Right lobe of liver (tissue), 6 donors: ENCODE measurements at regions not wholly inside any gene's neighbourhood (a gene's known extent, or its start where the extent isn't known, plus 50 kb on each side); places are given as distances from the start of the nearest gene placed in this dataset.

ENCODE experiments used
- ATAC-seq, 4 donors: fragments of 200-7000 bp; cut with Tn5 transposase; one replicate each; pipeline ENCODE4 v1.9.1; 2020; ENCODE audit warnings: mild to moderate bottlenecking in 4 of 4, moderate library complexity in 4 of 4
- DNase-seq, 3 donors: peaks; one replicate each; pipeline ENCODE4 v3.0.0-alpha.2; 2020
- H3K27ac ChIP-seq, 3 donors: fragments of 200-600 bp; one replicate each; pipeline ENCODE4 v1.8.0; 2022
- H3K27me3 ChIP-seq, 2 donors: fragments of 200-600 bp; one replicate each; pipeline ENCODE4 v1.8.0; 2022
- H3K36me3 ChIP-seq, 4 donors: fragments of 200-600 bp; sonication (generic) in 1 of 4; one replicate each; pipeline versions ENCODE4 v1.5.1 to v1.8.0; 2017 to 2022; ENCODE audit warnings: control low read depth in 1 of 4
- H3K4me1 ChIP-seq, 4 donors: fragments of 200-600 bp; sonication (generic) in 1 of 4; one replicate each; pipeline versions ENCODE4 v1.5.1 to v1.8.0; 2017 to 2022; ENCODE audit warnings: control low read depth in 1 of 4
- H3K4me3 ChIP-seq, 3 donors: fragments of 200-600 bp; one replicate each; pipeline ENCODE4 v1.8.0; 2022
- H3K9me3 ChIP-seq, 4 donors: fragments of 200-600 bp; sonication (generic) in 1 of 4; one replicate each; pipeline versions ENCODE4 v1.5.1 to v1.8.0; 2017 to 2022; ENCODE audit warnings: control low read depth in 1 of 4
- POLR2A ChIP-seq: fragments of 450-650 bp; IDR thresholded peaks from one replicate; pipeline ENCODE4 v1.6.1; 2017; ENCODE audit warnings: antibody characterized with exemption, mild to moderate bottlenecking
- WGBS: methylation state at CpG from one replicate; pipeline ENCODE4 v1.1.6; 2018; ENCODE audit warnings: low coverage, low lambda C conversion rate; ENCODE audit not compliant: insufficient coverage; ENCODE audit errors: missing lambda C conversion rate; 5-methylcytosine and 5-hydroxymethylcytosine counted together
- intact Hi-C, 2 donors: fragments of 100-400 bp; cut with DNase I; formaldehyde crosslinking; loops; one replicate each; pipeline versions ENCODE4 v1.11.2 to v1.14.1; 2022
- TF ChIP-seq, protein P1 (sequence below), 4 donors: fragments of 200-600 bp in 3 of 4; fragments of 450-650 bp in 1 of 4; IDR thresholded peaks; one replicate each; pipeline versions ENCODE4 v1.5.1 to v1.8.0; 2016 to 2022; ENCODE audit warnings: antibody characterized with exemption in 4 of 4, mild to moderate bottlenecking in 2 of 4
- donor health status: DM: no; HTN: yes; CAD: no.
- donor health status: DM: no; HTN: no; CAD: no.
- donor health status: DM: no; HTN: no; CAD: no.
- donor health status: DM: no; HTN: yes; CAD: no.
- donor health status: DM: no; HTN: yes; CAD: no.

DNA sequence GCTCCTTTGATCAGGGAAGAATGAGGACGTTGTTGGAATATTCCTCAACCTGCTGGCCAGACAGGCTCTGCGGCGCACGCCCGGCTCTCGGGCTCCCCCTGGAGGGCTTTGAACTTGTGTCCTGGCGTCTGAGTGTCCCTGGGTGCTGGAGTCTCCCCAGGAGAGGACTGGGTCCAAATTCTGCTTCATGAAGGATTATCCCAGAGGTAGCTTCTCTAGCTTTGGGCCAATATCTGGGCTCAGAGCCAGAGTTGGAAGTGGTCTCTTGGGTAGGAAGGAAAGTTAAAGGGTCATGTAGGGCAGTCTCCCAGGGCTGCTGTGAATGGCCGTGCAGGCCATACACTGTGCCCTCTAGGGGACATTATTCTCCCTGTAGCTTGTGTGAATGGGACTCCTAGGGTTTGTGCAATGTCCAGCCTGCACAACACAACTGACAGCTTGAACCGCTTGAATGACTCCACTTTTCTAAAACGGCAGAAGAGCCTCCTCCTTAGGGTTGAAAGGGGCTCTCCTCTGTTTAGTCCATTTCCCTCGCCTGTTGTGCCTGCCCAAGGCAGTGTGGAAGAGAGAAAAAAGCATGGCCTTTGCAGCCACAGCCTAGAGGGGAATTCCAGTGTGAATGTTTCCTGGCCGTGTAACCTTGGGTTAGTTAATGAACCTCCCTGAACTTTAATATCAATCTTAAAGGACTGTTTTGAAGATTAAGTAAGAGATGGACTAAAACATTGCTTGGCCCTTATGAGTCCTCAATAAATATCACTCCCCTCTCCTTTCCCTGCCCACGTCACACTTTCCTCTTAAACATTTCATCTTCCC lies 111.2 kb upstream of the THY1 start:
- H3K4me3 ChIP-seq, result no peak overlapping the region
- DNase-seq (peak; percentile 73 to 79 (median 77)), ATAC-seq (peak; percentile 88 to 95 (median 92))
- H3K36me3 ChIP-seq, result no peaks in the 10 kb centered on the region
- intact Hi-C loops, result loop anchor here in 1 of 2 donors (10.0 kb wide), 1 partner anchor 49 kb away; no protein-coding TSS in a partner anchor
- no peak overlapping the region for H3K27ac ChIP-seq
- no peaks in the 10 kb centered on the region for H3K27me3 ChIP-seq
- TF ChIP-seq, protein P1, sequence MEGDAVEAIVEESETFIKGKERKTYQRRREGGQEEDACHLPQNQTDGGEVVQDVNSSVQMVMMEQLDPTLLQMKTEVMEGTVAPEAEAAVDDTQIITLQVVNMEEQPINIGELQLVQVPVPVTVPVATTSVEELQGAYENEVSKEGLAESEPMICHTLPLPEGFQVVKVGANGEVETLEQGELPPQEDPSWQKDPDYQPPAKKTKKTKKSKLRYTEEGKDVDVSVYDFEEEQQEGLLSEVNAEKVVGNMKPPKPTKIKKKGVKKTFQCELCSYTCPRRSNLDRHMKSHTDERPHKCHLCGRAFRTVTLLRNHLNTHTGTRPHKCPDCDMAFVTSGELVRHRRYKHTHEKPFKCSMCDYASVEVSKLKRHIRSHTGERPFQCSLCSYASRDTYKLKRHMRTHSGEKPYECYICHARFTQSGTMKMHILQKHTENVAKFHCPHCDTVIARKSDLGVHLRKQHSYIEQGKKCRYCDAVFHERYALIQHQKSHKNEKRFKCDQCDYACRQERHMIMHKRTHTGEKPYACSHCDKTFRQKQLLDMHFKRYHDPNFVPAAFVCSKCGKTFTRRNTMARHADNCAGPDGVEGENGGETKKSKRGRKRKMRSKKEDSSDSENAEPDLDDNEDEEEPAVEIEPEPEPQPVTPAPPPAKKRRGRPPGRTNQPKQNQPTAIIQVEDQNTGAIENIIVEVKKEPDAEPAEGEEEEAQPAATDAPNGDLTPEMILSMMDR (IDR thresholded peaks at IDR 0.05), result peak; percentile 64 to 94 (median 90)
- no peak for TF ChIP-seq POLR2A
- H3K4me1 ChIP-seq, result no peaks in the 10 kb centered on the region
- no peaks in the 10 kb centered on the region for H3K9me3 ChIP-seq
- WGBS, result 20% methylated on average over 12 of the region's 13 CpGs

DNA sequence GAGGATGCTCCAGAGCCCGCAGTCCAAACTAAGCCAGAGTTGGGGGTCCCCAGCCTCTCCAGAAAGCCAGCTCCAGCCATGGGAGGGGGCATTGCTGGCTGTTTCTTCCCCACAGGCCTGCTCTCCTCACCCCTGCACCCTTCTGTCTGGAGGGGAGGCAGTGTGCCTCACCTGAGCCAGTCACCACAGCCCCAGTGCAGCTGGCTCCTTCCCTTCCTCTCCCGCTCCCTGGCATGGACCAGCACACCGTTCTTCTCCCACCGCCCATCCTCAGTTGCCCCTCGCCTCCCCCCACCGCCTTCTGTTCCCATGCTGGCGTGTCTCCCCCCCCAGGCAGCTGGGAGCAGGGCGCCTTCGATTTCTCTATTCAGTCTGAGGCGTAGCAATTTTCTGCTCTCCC lies 110.5 kb upstream of the THY1 start:
- Histone ChIP-seq H3K4me3 (no peak overlapping the region), H3K27ac (no peak overlapping the region), H3K36me3 (no peaks in the 10 kb centered on the region), H3K4me1 (no peaks in the 10 kb centered on the region), H3K27me3 (no peaks in the 10 kb centered on the region), H3K9me3 (no peaks in the 10 kb centered on the region)
- ATAC-seq, result no peak
- 54% methylated on average over 4 of the region's 10 CpGs for WGBS
- TF ChIP-seq, protein P1 (IDR thresholded peaks at IDR 0.05), result no peak
- no peak for TF ChIP-seq POLR2A
- intact Hi-C loops, result loop anchor here in 1 of 2 donors (10.0 kb wide), 1 partner anchor 49 kb away; no protein-coding TSS in a partner anchor
- DNase-seq, result no peak

DNA sequence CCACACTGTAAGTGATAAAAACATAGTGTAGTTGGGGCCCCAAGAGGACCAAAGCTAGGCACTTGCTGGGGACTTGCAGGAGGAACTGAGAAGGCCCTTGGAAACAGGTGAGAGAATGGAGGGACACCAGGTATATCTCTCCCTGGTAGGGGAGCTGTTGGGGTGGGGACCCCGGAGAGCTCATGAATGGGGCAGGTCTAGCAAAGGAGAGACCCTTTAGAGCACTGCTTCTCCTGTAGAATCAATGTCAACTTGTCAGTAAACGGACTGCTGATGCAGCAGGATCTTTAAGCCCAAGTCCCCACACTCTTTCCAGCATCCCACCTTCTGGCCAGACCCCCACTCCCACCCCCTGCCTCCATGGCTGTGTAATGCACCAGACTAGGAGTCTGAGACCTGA lies 109.6 kb upstream of the THY1 start:
- WGBS, result no CpG with 5 or more reads among the region's 2 CpGs
- ATAC-seq (no peak), DNase-seq (no peak)
- intact Hi-C loops, result loop anchor here in 1 of 2 donors (10.0 kb wide), 1 partner anchor 48 kb away; no protein-coding TSS in a partner anchor
- Histone ChIP-seq H3K27me3 (no peaks in the 10 kb centered on the region), H3K9me3 (no peaks in the 10 kb centered on the region), H3K4me1 (no peaks in the 10 kb centered on the region), H3K36me3 (no peaks in the 10 kb centered on the region), H3K27ac (no peak overlapping the region), H3K4me3 (no peak overlapping the region)
- TF ChIP-seq, protein P1 (IDR thresholded peaks at IDR 0.05), result no peak
- no peak for TF ChIP-seq POLR2A

DNA sequence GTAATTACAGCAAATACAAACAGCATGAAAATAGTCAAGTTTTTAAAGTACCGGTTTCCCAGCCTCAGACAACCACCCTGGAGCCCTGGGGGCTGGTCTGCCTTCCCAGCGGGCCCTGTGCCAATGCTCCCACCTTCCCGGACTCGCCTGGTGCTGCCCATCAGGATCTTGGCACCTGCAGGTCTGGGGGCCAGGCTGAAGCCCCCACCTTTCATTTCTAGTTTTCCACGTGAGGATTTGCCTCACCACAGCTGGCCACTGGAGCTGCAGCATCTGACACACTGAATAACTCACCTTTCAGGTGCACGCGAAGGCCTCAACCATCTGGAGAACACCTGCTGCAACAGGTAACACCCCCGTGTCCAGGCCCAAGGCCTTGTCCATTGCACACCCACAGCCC lies 108.7 kb upstream of the THY1 start:
- 28% methylated on average over 5 of the region's 8 CpGs for WGBS
- intact Hi-C loops, result loop anchor here in 1 of 2 donors (10.0 kb wide), 1 partner anchor 47 kb away; no protein-coding TSS in a partner anchor
- Histone ChIP-seq H3K36me3 (no peaks in the 10 kb centered on the region), H3K9me3 (no peaks in the 10 kb centered on the region), H3K4me1 (no peaks in the 10 kb centered on the region), H3K27me3 (no peaks in the 10 kb centered on the region), H3K4me3 (no peak overlapping the region), H3K27ac (no peak overlapping the region)
- TF ChIP-seq, protein P1 (IDR thresholded peaks at IDR 0.05), result no peak
- no peak for TF ChIP-seq POLR2A
- DNase-seq (peak in 1 of 3 donors; percentile 19), ATAC-seq (no peak)
